GM18508 (cell line): ENCODE measurements at regions not wholly inside any gene's neighbourhood (a gene's known extent, or its start where the extent isn't known, plus 50 kb on each side); places are given as distances from the start of the nearest gene placed in this dataset.
"Not testable (repeated sequence)": the region's sequence is repeated elsewhere in the genome, so short reads cannot be mapped to it uniquely, and the experiment has no call there.

Experiments used
- ATAC-seq: cut with Tn5 transposase; IDR thresholded peaks from one replicate; pipeline ENCODE4 v1.9.1; 2021; ENCODE audit warnings: moderate number of reproducible peaks; ENCODE audit not compliant: insufficient read depth, unreplicated experiment

- no peak for ATAC-seq
These were observed 300.1 kb upstream of the LRRN1 start for GRCh38 chr3:3499012-3499562.

GRCh38 chr3:3495611-3496010 is 303.6 kb upstream of the LRRN1 start:
- ATAC-seq: no peak

GRCh38 chr3:3476669-3477068 is 297.2 kb upstream of the CRBN start:
- no peak for ATAC-seq

GRCh38 chr3:3468596-3468995 is 289.1 kb upstream of the CRBN start:
- ATAC-seq: no peak

GRCh38 chr3:3464131-3464530 is 284.6 kb upstream of the CRBN start:
- ATAC-seq: no peak

- no peak for ATAC-seq
These were observed 281.8 kb upstream of the CRBN start for GRCh38 chr3:3461317-3461716.

GRCh38 chr3:3448468-3448867 is 269.0 kb upstream of the CRBN start:
- no peak for ATAC-seq

- no peak for ATAC-seq
These were observed 268.1 kb upstream of the CRBN start for GRCh38 chr3:3447641-3448040.

- no peak for ATAC-seq
These were observed 266.8 kb upstream of the CRBN start for GRCh38 chr3:3446251-3446650.

GRCh38 chr3:3443482-3443881 is 264.0 kb upstream of the CRBN start:
- ATAC-seq: no peak

GRCh38 chr3:3433711-3434110 is 254.2 kb upstream of the CRBN start:
- ATAC-seq: no peak

GRCh38 chr3:3429841-3430240 is 250.3 kb upstream of the CRBN start:
- ATAC-seq: no peak

GRCh38 chr3:3407707-3408106 is 228.2 kb upstream of the CRBN start:
- not testable (repeated sequence) for ATAC-seq

- ATAC-seq: no peak
These were observed 225.6 kb upstream of the CRBN start for GRCh38 chr3:3405131-3405530.

- ATAC-seq: no peak
These were observed 224.2 kb upstream of the CRBN start for GRCh38 chr3:3403700-3404099.

GRCh38 chr3:3392946-3393345 is 213.5 kb upstream of the CRBN start:
- ATAC-seq: no peak

- ATAC-seq: no peak
These were observed 204.0 kb upstream of the CRBN start for GRCh38 chr3:3383461-3383860.

- no peak for ATAC-seq
These were observed 192.8 kb upstream of the CRBN start for GRCh38 chr3:3372210-3372777.

- no peak for ATAC-seq
These were observed 188.8 kb upstream of the CRBN start for GRCh38 chr3:3368306-3368705.

GRCh38 chr3:3366386-3366785 is 186.9 kb upstream of the CRBN start:
- no peak for ATAC-seq

GRCh38 chr3:3365716-3366115 is 186.2 kb upstream of the CRBN start:
- no peak for ATAC-seq

- no peak for ATAC-seq
These were observed 177.4 kb upstream of the CRBN start for GRCh38 chr3:3356846-3357245.

- ATAC-seq: no peak
These were observed 176.0 kb upstream of the CRBN start for GRCh38 chr3:3355442-3355841.
